ENCODE measurements at regions not wholly inside any gene's neighbourhood (a gene's known extent, or its start where the extent isn't known, plus 50 kb on each side); places are given as distances from the start of the nearest gene placed in this dataset.
"Not testable (repeated sequence)": the region's sequence is repeated elsewhere in the genome, so short reads cannot be mapped to it uniquely, and the experiment has no call there.

DNA sequence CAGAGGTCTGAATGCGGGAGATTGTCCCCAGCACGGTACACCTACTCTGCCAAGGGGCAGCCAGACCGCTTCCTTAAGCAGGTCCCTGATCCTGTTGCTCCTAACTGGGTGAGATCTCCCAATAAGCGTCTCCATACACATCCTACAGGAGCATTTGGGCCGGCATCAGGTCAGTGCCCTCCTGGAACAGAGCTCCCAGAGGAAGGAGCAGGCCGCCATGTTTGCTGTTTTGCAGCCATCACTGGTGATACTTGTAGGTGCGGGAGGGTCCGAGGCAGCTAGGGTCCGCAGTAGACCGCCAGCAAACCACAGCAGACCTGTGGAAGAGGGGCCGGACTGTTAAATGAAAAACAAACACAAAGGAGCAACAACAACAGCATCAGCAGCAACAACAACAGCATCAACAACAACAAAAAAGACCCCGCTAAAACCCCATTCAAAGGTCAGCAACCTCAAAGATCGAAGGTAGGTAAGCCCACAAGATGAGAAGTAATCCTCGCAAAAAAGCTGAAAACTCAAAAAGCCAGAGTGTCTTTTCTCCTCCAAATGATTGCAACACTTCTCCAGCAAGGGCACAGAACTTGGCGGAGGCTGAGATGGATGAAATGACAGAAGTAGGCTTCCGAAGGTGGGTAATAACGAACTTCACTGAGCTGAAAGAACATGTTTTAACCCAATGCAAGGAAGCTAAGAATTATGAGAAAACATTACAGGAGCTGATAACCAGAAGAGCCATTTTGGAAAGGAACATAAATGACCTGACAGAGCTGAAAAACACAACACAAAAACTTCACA is 79.0 kb upstream of the CDH7 start:
- Histone ChIP-seq H3K27ac (no peak overlapping the region), H3K4me1 (no peaks in the 10 kb centered on the region), H3K4me3 (no peak overlapping the region), H3K27me3 (no peaks in the 10 kb centered on the region), H3K36me3 (no peaks in the 10 kb centered on the region), H3K9me3 (no peaks in the 10 kb centered on the region)
- DNase-seq: no peak
- no peak for TF ChIP-seq POLR2A (IDR thresholded peaks at IDR 0.05)
- TF ChIP-seq CTCF (IDR thresholded peaks at IDR 0.05): no peak

DNA sequence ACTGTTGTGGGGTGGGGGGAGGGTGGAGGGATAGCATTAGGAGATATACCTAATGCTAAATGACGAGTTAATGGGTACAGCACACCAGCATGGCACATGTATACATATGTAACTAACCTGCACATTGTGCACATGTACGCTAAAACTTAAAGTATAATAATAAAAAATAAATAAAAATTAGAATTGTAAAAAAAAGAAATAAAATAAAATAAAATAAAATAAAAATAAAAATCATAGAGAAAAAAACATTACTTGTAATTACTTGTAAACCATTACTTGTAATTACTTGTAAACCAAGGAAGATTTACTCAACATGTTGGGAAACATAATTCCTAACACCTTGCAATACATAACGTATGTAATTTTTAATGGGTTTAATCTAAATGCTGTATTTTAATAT is 80.7 kb upstream of the CDH7 start:
- not testable (repeated sequence) for H3K4me1 ChIP-seq, H3K4me3 ChIP-seq

GRCh38 chr18:65661391-65661790 is 89.4 kb upstream of the CDH7 start:
- Histone ChIP-seq H3K36me3 (no peaks in the 10 kb centered on the region), H3K27ac (no peak overlapping the region), H3K27me3 (no peaks in the 10 kb centered on the region), H3K4me3 (no peak overlapping the region), H3K4me1 (no peaks in the 10 kb centered on the region), H3K9me3 (no peaks in the 10 kb centered on the region)
- DNase-seq: no peak
- TF ChIP-seq CTCF (IDR thresholded peaks at IDR 0.05) (no peak), POLR2A (IDR thresholded peaks at IDR 0.05) (no peak)

More for the DNA sequence above, 80.7 kb upstream of the CDH7 start:
- not testable (repeated sequence) for H3K36me3 ChIP-seq, H3K9me3 ChIP-seq, DNase-seq, H3K27ac ChIP-seq, H3K27me3 ChIP-seq

DNA sequence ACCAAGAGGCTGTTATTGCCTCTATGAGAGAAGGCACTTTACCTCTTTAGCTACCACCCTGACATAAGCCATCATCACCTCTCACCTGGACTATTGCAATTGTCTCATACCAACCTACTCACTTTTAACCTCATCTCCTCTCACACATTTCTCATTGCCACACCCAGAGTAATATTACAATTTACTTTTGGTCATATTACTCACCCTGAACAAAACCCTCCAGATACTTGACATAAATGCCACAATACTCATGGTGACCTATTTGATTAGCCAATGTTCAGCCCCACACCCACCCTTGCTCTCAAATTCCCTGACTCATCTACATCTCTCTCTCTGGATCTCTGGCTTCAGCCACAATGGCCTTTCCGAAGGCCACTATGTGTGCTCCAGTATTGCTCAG is 90.9 kb upstream of the CDH7 start:
- Histone ChIP-seq H3K9me3 (no peaks in the 10 kb centered on the region), H3K4me1 (no peaks in the 10 kb centered on the region), H3K27me3 (no peaks in the 10 kb centered on the region), H3K36me3 (no peaks in the 10 kb centered on the region), H3K4me3 (no peak overlapping the region), H3K27ac (no peak overlapping the region)
- DNase-seq: no peak
- TF ChIP-seq POLR2A (IDR thresholded peaks at IDR 0.05): no peak

GRCh38 chr18:65659312-65659711 is 91.5 kb upstream of the CDH7 start:
- DNase-seq: no peak
- Histone ChIP-seq H3K27me3 (no peaks in the 10 kb centered on the region), H3K27ac (no peak overlapping the region), H3K4me1 (no peaks in the 10 kb centered on the region), H3K9me3 (no peaks in the 10 kb centered on the region), H3K36me3 (no peaks in the 10 kb centered on the region), H3K4me3 (no peak overlapping the region)
- TF ChIP-seq CTCF (IDR thresholded peaks at IDR 0.05): no peak
- no peak for TF ChIP-seq POLR2A (IDR thresholded peaks at IDR 0.05)

DNA sequence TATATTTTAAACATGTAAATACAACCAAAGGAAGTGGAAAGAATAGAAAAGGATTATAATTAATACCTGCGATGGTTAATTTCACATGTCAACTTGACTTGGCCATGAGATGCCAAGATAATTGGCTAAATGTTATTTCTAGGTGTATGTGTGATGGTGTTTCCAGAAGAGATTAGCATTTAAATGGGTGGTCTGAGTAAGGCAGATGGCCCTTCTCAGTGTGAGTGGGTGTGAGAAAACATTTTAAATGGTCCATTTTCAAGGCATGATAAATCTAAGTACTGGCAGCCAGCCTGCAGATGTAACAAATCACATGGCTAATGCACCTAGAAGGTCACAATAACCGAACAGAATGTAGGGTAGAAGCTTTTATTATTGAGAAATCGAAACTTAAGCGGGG is 99.6 kb upstream of the CDH7 start:
- H3K27me3 ChIP-seq: no peaks in the 10 kb centered on the region
- DNase-seq: no peak
- TF ChIP-seq POLR2A (IDR thresholded peaks at IDR 0.05) (no peak), CTCF (IDR thresholded peaks at IDR 0.05) (no peak)
- no peak overlapping the region for H3K27ac ChIP-seq
- H3K9me3 ChIP-seq: no peaks in the 10 kb centered on the region
- H3K4me1 ChIP-seq: no peaks in the 10 kb centered on the region
- no peaks in the 10 kb centered on the region for H3K36me3 ChIP-seq
- no peak overlapping the region for H3K4me3 ChIP-seq

DNA sequence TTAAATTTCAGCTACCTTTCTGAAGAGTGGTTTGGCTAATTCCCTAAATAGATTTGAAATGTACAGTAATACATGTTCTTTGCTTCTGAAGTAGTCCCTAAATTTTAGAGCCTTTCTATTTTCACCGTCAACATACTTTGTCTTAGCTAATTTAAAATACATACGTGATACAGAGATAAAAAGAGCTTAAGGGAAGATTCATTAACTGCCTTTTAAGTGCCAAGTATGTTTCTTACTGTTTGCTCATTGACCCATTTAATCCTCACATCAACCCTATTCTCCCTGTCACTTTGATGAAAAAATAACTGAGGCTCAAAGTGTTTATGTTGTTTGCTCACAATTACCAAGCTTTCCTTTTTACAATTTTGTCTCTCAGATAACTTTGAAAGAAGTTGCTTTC is 118.6 kb upstream of the CDH7 start:
- no peak for TF ChIP-seq CTCF (IDR thresholded peaks at IDR 0.05)
- no peak for TF ChIP-seq POLR2A (IDR thresholded peaks at IDR 0.05)
- no peak for DNase-seq
- Histone ChIP-seq H3K27me3 (no peaks in the 10 kb centered on the region), H3K4me1 (no peaks in the 10 kb centered on the region), H3K36me3 (no peaks in the 10 kb centered on the region), H3K9me3 (no peaks in the 10 kb centered on the region), H3K27ac (no peak overlapping the region), H3K4me3 (no peak overlapping the region)

Data from Peyer's patch (tissue), 4 donors.